ENCODE measurements at regions not wholly inside any gene's neighbourhood (a gene's known extent, or its start where the extent isn't known, plus 50 kb on each side); places are given as distances from the start of the nearest gene placed in this dataset.

DNA sequence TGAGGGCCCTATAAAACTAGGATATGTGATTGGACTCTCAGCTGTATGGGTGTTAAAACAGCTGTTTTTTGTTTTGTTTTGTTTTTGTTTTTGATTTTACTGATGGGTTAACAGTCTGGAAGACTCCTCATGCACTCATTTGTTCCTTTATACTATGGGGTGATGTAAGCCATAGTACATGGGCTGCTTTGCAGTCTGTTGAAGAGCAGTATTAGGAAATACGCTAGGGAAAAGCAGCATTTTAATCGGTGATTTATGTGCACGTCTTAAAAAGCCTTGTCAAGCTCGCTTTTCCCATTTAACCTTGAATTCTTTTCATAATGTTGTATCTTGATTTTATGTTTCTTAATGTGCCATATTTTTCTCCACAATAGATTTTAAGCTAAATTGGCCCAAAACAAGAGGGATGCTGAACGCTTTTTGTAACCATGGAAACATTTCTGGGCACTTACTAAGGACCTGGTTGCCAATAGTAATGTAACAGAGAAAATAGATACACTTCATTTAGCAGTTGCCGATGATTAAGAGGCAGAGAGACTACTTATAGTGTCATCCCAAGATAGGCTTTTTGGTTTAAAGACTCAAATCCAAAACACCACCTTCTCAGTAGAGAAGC, 244.0 kb downstream of the SNAPC1 start:
- DNase-seq (ENCODE audit: low read depth in 2 of 2): no peak

- DNase-seq (ENCODE audit: low read depth in 2 of 2): no peak
Observed at GRCh38 chr14:62015243-62015642, 253.0 kb downstream of the SNAPC1 start.

- DNase-seq (ENCODE audit: low read depth in 2 of 2): no peak
Observed at GRCh38 chr14:62015945-62016344, 253.7 kb downstream of the SNAPC1 start.

- no peak for DNase-seq (ENCODE audit: low read depth in 2 of 2)
Observed at GRCh38 chr14:62017651-62018230, 255.5 kb downstream of the SNAPC1 start.

DNA sequence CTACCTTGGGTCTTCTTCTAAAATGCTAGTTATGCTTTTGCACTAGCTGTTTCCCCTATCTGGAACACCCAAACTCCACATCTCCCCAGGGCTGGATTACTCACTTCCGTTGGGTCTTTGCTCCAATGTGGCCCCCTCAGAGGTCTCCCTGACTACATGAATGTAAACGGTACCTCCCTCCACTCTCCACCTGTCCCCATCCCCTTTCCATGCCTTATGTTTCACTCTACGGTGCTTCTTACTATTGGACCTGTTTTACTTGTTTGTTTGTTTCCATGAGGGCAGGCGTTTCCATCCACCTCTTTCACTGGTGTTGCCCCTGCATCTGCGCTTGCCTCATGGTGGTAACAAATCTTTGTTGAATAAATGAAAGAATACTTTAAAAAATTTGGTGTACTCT, 256.4 kb downstream of the SNAPC1 start:
- no peak for DNase-seq (ENCODE audit: low read depth in 2 of 2)

DNA sequence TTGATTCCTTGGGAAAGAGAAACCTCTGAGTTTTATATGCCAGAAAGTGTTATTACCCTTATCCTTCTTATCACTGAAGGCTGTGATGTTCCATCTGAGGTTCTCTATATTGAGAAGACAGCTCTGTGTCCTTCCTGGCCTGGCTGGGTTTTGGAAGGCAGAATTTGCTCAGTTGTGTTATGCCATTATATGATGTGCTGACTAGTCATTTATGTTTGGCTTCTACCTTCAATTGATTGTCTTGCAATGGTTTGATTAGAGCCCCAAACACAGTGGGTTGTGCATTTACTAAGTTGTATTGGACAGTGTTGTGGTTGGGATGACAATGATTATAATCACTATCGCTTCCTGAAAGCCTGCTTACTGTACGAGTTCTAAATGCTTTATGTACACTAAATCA, 265.7 kb downstream of the SNAPC1 start:
- DNase-seq (ENCODE audit: low read depth in 2 of 2): no peak

DNA sequence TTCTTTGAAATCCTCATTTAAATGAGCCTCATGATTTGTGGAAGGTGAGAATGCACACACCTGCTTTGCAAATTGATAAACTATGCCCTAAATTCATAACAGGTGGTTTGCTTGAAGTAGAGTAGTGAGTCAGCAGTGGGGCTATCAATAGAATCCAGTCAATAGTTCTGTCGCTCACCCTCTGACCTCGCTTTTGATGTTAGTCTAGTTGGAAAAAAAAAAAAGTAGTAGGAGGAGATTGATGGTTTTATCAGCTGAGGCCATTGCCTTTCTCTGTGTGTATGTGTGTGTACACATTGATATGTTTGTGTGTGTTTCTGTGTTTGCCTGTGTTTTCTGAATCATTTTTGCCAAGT, 267.3 kb downstream of the SNAPC1 start:
- DNase-seq (ENCODE audit: low read depth in 2 of 2): no peak

DNA sequence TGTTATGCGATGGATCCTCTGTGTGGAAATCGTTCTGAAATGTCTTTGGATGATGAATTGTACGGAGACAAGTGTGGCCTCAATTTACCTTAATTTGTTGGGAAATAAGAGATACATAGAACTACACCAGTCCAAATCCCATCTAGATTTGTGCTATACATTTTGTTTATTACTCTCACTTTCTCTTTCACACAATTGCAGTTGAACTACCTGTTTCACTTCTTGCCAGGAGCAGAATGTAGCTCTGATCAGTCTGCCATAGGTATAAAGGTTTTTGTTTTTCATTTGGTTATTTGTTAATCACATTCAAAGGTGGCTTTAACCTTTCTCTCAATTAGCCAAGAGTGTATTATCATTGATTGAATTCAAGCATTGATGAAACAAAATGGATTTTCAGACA, 268.2 kb downstream of the SNAPC1 start:
- no peak for DNase-seq (ENCODE audit: low read depth in 2 of 2)

- DNase-seq (ENCODE audit: low read depth in 2 of 2): no peak
Observed at GRCh38 chr14:62031504-62031903, 269.3 kb downstream of the SNAPC1 start.

DNA sequence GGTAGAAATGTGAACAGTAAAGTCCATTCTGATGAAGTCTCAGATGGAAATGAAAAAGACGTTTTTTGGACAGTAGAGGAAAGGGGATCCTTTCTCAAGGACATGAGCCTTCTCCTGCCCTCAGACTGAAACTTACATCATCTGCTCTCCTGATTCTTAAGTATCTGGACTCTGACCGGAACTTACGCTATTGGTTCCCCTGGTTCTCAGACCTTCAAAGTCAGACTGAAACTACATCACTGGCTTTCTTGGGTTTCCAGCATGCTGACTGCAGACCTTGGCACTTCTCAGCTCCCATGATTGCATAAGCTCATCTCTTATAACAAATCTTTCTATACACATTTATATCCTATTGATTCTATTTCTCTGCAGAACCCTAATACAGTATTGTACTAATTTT, 291.0 kb downstream of the SNAPC1 start:
- DNase-seq (ENCODE audit: low read depth in 2 of 2): no peak

DNA sequence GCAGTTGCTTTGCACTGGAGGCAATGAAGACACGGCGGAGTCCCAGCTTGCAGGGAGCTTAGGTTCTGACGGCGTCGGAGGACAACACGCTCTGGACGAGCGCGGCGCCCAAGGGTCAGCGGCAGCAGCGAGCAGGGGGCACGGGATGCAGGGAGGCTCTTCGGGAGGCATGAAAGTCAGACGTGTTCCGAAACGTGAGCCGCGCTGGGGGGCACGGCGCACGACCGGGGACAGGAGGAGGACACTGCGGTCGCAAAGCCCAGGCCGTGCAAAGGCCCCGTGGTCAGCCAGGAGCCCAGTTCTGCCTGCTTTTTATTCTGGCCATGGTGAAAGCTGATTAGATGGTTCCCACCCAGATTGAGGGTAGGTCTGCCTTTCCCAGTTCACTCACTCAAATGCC, 294.6 kb downstream of the SNAPC1 start:
- DNase-seq (ENCODE audit: low read depth in 2 of 2): no peak

GRCh38 chr14:62062645-62063044, 300.4 kb downstream of the SNAPC1 start:
- DNase-seq (ENCODE audit: low read depth in 2 of 2): no peak

GRCh38 chr14:62064751-62065323, 302.6 kb downstream of the SNAPC1 start:
- no peak for DNase-seq (ENCODE audit: low read depth in 2 of 2)

DNA sequence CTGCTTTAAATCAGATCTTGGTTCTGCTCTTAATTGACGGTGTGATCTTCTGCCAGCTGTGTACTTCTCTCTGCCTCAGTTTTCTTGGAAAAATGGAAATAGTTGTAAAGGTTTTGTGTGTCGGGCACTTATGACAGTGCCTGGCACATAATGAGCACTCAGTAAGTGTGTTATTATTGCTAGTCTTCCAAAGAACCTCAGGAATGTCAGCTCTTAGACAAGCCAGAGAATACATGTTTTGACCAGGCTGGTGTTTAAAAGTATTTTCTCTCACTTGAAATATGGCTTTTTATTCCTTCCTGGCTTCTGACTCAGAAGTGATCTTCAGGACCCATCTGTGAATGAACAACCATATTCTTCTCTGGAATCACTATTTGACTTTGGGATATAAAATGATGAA, 304.1 kb downstream of the SNAPC1 start:
- no peak for DNase-seq (ENCODE audit: low read depth in 2 of 2)

DNA sequence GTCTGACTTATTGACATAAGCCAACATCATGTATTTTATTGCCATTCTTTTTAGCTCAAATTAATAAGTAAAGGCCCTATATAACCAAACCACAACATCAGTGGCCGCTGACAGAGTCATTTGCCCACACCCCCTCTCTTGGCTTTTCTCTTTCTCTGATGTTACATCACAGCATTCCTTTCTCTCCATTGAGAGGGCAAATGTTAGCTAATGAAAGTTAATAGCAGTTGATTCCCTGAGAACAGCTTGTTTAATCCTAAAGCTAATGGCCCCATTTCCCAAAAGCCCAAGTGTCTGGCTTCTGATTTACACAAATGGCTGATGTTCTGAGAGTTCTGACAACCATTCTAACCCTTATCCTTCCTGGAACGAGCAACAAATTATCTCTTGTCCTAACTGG, 308.8 kb downstream of the SNAPC1 start:
- DNase-seq (ENCODE audit: low read depth in 2 of 2): no peak

GRCh38 chr14:62076368-62076767, 314.1 kb downstream of the SNAPC1 start:
- no peak for DNase-seq (ENCODE audit: low read depth in 2 of 2)

DNA sequence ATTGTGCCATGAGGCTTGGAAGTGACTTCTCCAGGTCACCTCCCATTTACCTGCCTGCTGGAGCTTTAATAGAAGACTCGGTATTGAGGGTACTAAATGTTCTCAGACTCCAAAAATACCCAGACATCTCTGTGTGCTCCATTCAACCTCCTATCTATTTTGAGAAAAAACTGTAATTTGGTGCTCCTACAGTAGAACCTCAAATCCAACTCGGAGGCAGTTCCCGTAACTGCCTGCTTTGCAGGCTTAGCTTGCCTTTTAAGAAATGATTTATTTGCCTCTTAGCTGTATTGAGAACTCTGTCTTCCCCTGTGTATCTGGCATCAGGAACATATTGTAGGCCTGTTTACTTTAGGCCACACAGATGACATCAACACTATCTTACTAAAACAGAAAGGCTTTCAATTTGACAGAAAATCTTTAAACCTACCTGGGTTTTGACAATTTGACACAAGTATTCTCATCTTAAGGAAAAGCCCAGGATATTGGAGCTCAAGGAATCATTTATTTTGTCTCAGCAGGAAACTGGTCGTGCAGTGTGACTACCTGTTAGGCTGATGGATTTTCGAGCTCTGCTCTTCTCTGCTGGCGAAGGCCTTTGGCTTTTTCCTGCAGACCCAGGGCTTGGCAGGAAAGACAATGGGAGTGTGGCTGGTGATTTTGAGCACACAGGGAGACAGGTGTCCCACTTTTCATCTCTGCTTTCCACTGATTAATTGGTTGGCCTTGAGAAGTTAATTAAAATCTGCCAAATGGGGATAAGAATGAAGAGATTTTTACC, 314.8 kb downstream of the SNAPC1 start:
- no peak for DNase-seq (ENCODE audit: low read depth in 2 of 2)

GRCh38 chr14:62077676-62078261, 315.5 kb downstream of the SNAPC1 start:
- DNase-seq (ENCODE audit: low read depth in 2 of 2): no peak

- no peak for DNase-seq (ENCODE audit: low read depth in 2 of 2)
Observed at GRCh38 chr14:62079038-62079437, 316.8 kb downstream of the SNAPC1 start.

DNA sequence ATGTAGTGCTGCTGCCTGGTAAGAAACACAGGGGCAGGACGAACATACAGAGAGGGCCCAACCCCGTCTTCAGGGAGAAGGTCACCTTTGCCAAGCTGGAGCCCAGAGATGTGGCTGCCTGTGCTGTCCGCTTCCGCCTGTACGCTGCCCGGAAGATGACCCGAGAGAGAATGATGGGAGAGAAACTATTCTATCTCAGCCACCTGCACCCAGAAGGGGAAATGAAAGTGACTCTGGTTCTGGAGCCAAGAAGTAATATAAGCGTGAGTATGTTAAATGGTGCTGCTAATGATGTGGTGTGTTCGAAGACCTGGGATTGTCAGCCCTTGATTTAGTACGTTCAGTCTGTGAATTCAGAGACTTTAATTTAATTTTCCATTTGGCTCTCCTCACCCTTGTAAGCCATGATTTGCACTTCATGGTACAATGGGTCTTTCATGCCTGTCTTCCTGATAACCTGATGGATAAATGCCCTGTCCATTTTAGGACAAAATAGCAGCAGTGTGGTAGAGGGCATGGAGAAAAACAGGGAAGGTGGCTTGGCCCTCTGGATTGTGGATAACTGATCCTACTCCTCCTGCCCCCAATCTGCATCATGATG, 318.9 kb downstream of the SNAPC1 start:
- no peak for DNase-seq (ENCODE audit: low read depth in 2 of 2)

GRCh38 chr14:62081951-62082350, 319.7 kb downstream of the SNAPC1 start:
- DNase-seq (ENCODE audit: low read depth in 2 of 2): no peak

DNA sequence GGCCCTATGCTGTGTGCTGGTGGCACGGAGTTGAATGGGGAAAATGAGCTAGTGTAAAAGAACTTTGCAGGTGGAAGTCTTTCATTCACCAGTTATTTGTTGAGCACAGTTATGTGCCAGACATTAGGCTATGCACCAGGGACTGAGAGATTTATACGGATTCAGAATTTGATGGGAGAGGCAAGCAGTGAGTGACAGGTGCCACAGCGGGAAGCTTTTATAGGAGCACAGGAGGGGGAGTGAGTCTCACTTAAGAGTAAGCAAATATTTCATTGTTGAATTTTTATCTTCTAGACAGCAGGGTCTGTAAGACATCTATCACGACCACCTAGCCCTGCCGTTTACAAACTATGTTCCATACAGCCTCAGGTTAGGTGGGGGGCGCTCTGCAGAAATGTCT, 320.6 kb downstream of the SNAPC1 start:
- no peak for DNase-seq (ENCODE audit: low read depth in 2 of 2)
